K562 (cell line): ENCODE measurements at regions not wholly inside any gene's neighbourhood (a gene's known extent, or its start where the extent isn't known, plus 50 kb on each side); places are given as distances from the start of the nearest gene placed in this dataset.

Experiments used
- ATAC-seq: fragments of 200-7000 bp; cut with Tn5 transposase; 3 replicates; pipeline ENCODE4 v1.9.1; 2020; ENCODE audit warnings: moderate library complexity
- BruUV-seq: library from RNA; stranded (reverse); fragments of 400-500 nt; replicated peaks from 2 replicates; lab custom pipeline; 2021; lab: Mats Ljungman, UMichigan
- CTCF ChIA-PET: fragments of 300-600 bp; formaldehyde crosslinking; extraction: SDS; loops from one replicate; lab custom pipeline; 2021; ENCODE audit warnings: low intra/inter-chr PET ratio; lab: Yijun Ruan, JAX
- POLR2A ChIA-PET: fragments of 300-600, 350-650 bp; sonication (Branson Sonifier 250); formaldehyde crosslinking; extraction: SDS; loops from one replicate; lab custom pipeline; 2021; ENCODE audit warnings: antibody characterized with exemption, inconsistent platforms; lab: Yijun Ruan, JAX
- DNase-seq, 4 experiments: peaks; one replicate each; pipeline versions ENCODE4 v3.0.0 to v3.0.0-alpha.2; 2011 to 2018; ENCODE audit warnings: low spot score in 3 of 4, mixed read lengths in 3 of 4; ENCODE audit errors: extremely low read depth in 1 of 4
- FAIRE-seq: peaks from 2 replicates; lab custom pipeline; 2011; peaks lifted over from hg19 to GRCh38; lab: Jason Lieb, UNC
- H2AFZ ChIP-seq: 2 replicates; pipeline ENCODE4 v1.6.0; 2011; ENCODE audit warnings: low read depth, low read length, control low read depth, inconsistent platforms
- H3K27ac ChIP-seq: fragments of 200-600 bp; 3 replicates; pipeline ENCODE4 v1.8.0; 2011; ENCODE audit warnings: low read depth, mild to moderate bottlenecking, control low read depth, inconsistent platforms, low read length, moderate library complexity, mixed read lengths; ENCODE audit errors: extremely low read depth
- H3K27me3 ChIP-seq, 2 experiments: fragments of 300-600 bp in 1 of 2; 2 replicates in 1 of 2; 3 replicates in 1 of 2; pipeline versions ENCODE4 v1.6.0 to v1.8.0; 2011; ENCODE audit warnings: inconsistent platforms in 2 of 2, low read length in 2 of 2, mild to moderate bottlenecking in 1 of 2, mixed read lengths in 1 of 2, moderate library complexity in 1 of 2; ENCODE audit not compliant: control insufficient read depth in 2 of 2, insufficient read depth in 2 of 2
- H3K36me3 ChIP-seq: fragments of 300-600 bp; 3 replicates; pipeline ENCODE4 v1.8.0; 2011; ENCODE audit warnings: mild to moderate bottlenecking, low read length, inconsistent platforms; ENCODE audit not compliant: control insufficient read depth, insufficient read depth
- H3K4me1 ChIP-seq, 2 experiments: fragments of 200-600 bp in 1 of 2; replicated peaks in 1 of 2; 2 replicates in 1 of 2; 3 replicates in 1 of 2; pipeline versions ENCODE4 v1.5.1 to v1.8.0; 2011; ENCODE audit warnings: inconsistent platforms in 2 of 2, low read length in 2 of 2, mild to moderate bottlenecking in 1 of 2, mixed read lengths in 1 of 2, moderate library complexity in 1 of 2; ENCODE audit not compliant: control insufficient read depth in 2 of 2, insufficient read depth in 2 of 2
- H3K4me2 ChIP-seq: 2 replicates; pipeline ENCODE4 v1.6.1; 2011; ENCODE audit warnings: low read length, control low read depth, inconsistent platforms, mixed read lengths; ENCODE audit not compliant: insufficient read depth
- H3K4me3 ChIP-seq: fragments of 200-600 bp; sonication (generic), shearing (Covaris generic); 2 replicates; pipeline ENCODE4 v1.5.1; 2016; ENCODE audit warnings: control low read depth, inconsistent platforms
- H3K79me2 ChIP-seq: fragments of 200-600 bp; 3 replicates; pipeline ENCODE4 v1.8.0; 2011; ENCODE audit warnings: low read length, inconsistent platforms; ENCODE audit not compliant: control insufficient read depth, insufficient read depth
- H3K9ac ChIP-seq, 2 experiments: 2 replicates each; pipeline versions ENCODE4 v1.6.0 to v1.6.1; 2011; ENCODE audit warnings: low read depth in 2 of 2, low read length in 2 of 2, control low read depth in 1 of 2, inconsistent platforms in 1 of 2, mild to moderate bottlenecking in 1 of 2, mixed read lengths in 1 of 2; ENCODE audit not compliant: insufficient read depth in 1 of 2
- H3K9me1 ChIP-seq: one replicate; pipeline ENCODE4 v1.6.0; 2011; ENCODE audit warnings: inconsistent platforms, mild to moderate bottlenecking, low read length, moderate library complexity; ENCODE audit not compliant: control insufficient read depth, insufficient read depth
- H3K9me3 ChIP-seq: replicated peaks from 2 replicates; pipeline ENCODE4 v1.5.1; 2011; ENCODE audit warnings: low read depth, low read length, inconsistent platforms; ENCODE audit not compliant: control insufficient read depth, insufficient read depth
- H4K20me1 ChIP-seq: replicated peaks from 2 replicates; pipeline ENCODE4 v1.6.1; 2011; ENCODE audit warnings: low read length, inconsistent platforms, mixed read lengths; ENCODE audit not compliant: control insufficient read depth, insufficient read depth
- CREB3 ChIP-seq: fragments of 450-650 bp; conservative IDR thresholded peaks from 2 replicates; pipeline ENCODE4 v1.6.1; 2016; ENCODE audit warnings: missing genetic modification characterization, low read depth, mild to moderate bottlenecking, missing compliant biosample characterization, moderate library complexity
- E2F8 ChIP-seq: fragments of 450-650 bp; IDR thresholded peaks from 2 replicates; pipeline ENCODE4 v1.7.1; 2018; ENCODE audit warnings: mild to moderate bottlenecking, low read depth; ENCODE audit not compliant: partially characterized antibody
- ELF1 ChIP-seq: fragments of 200-800 bp; sonication (Bioruptor generic); IDR thresholded peaks from 2 replicates; pipeline ENCODE4 v1.6.1; 2016; ENCODE audit warnings: missing genetic modification characterization, missing compliant biosample characterization
- FOXA1 ChIP-seq: fragments of 450-650 bp; IDR thresholded peaks from 2 replicates; pipeline ENCODE4 v1.6.1; 2016; ENCODE audit warnings: mild to moderate bottlenecking, borderline replicate concordance
- FOXK2 ChIP-seq, 2 experiments: fragments of 450-650 bp; IDR thresholded peaks in 1 of 2; conservative IDR thresholded peaks in 1 of 2; 2 replicates each; pipeline ENCODE4 v1.6.1; 2016; ENCODE audit warnings: low read depth in 2 of 2, mild to moderate bottlenecking in 1 of 2
- HNRNPK ChIP-seq: fragments of 200-400 bp; formaldehyde crosslinking; IDR thresholded peaks from one replicate; pipeline ENCODE4 v1.6.1; 2018; ENCODE audit warnings: mild to moderate bottlenecking, low read depth, low read length; ENCODE audit not compliant: poor library complexity, severe bottlenecking
- LARP7 ChIP-seq: fragments of 450-650 bp; IDR thresholded peaks from 2 replicates; pipeline ENCODE4 v1.6.1; 2016
- MECOM ChIP-seq: fragments of 250-450 bp; sonication (Bioruptor Pico); IDR thresholded peaks from 2 replicates; pipeline ENCODE4 v1.8.0; 2022; ENCODE audit warnings: inconsistent platforms
- MEIS2 ChIP-seq: fragments of 450-650 bp; IDR thresholded peaks from 2 replicates; pipeline ENCODE4 v1.6.1; 2014; ENCODE audit warnings: mild to moderate bottlenecking; ENCODE audit not compliant: partially characterized antibody
- POU5F1 ChIP-seq: fragments of 150-350 bp; IDR thresholded peaks from 2 replicates; pipeline ENCODE4 v1.6.1; 2014; ENCODE audit warnings: borderline replicate concordance, low read length, low read depth, mild to moderate bottlenecking; ENCODE audit not compliant: partially characterized antibody
- ZNF644 ChIP-seq: fragments of 200-800 bp; sonication (Bioruptor generic); IDR thresholded peaks from 2 replicates; pipeline ENCODE4 v1.6.1; 2016; ENCODE audit warnings: low read depth, missing genetic modification characterization, missing compliant biosample characterization
- WGBS: fragments of 100-300 bp; shearing (Covaris generic); methylation state at CpG from one replicate; pipeline ENCODE4 v1.1.6; 2016; ENCODE audit warnings: low coverage, mixed read lengths; ENCODE audit not compliant: insufficient coverage; ENCODE audit errors: missing lambda C conversion rate; 5-methylcytosine and 5-hydroxymethylcytosine counted together
- in situ Hi-C: fragments of 300-500 bp; cut with MboI; formaldehyde crosslinking; loops from 4 replicates; pipeline ENCODE4 v1.15.0; 2018; ENCODE audit warnings: inconsistent platforms, mixed read lengths
- intact Hi-C: fragments of 100-400 bp; cut with micrococcal nuclease; formaldehyde crosslinking; loops from 2 replicates; pipeline ENCODE4 v1.14.2; 2022
- TF ChIP-seq, protein P1 (sequence below): fragments of 250-450 bp; sonication (Bioruptor Pico); IDR thresholded peaks from 2 replicates; pipeline ENCODE4 v1.5.0; 2021; ENCODE audit warnings: mild to moderate bottlenecking, borderline replicate concordance
- TF ChIP-seq, protein P2 (sequence below): sonication (generic); formaldehyde crosslinking; IDR thresholded peaks from 2 replicates; pipeline ENCODE4 v1.8.0; 2022; ENCODE audit warnings: mild to moderate bottlenecking, missing genetic modification reagents
- TF ChIP-seq, protein P3 (sequence below): fragments of 450-650 bp; formaldehyde crosslinking; IDR thresholded peaks from 2 replicates; pipeline ENCODE4 v1.4.0; 2022; ENCODE audit warnings: missing genetic modification characterization

- ChIA-PET POLR2A (interaction anchor here (0.8 to 17.2 kb wide), 7 partner anchors 9 to 357 kb away, joined by 3 to 186 read pairs (median 3); partner anchors contain the start of gene MYLIP), CTCF (no interaction called here)
- H3K9me1 ChIP-seq, result no peaks in the 10 kb centered on the region
- DNase-seq (no peak), ATAC-seq (no peak), FAIRE-seq (no peak)
- H3K4me2 ChIP-seq, result no peak overlapping the region
- peaks cover 44 to 66% of the 10 kb centered on the region in 2 experiments for H3K4me1 ChIP-seq
- no peaks in the 10 kb centered on the region for H3K27me3 ChIP-seq
- H3K27ac ChIP-seq, result peak overlapping the region; percentile 89; the same call in 1 of the 3 replicates
- BruUV-seq, result no TSS peak
- in situ Hi-C loops (no loop called here), intact Hi-C loops (loop anchor here (5.0 kb wide), 1 partner anchor 217 kb away; no protein-coding TSS in a partner anchor)
- peak overlapping the region; percentile 64; the same call in 1 of the 2 replicates for H2AFZ ChIP-seq
- H3K36me3 ChIP-seq, result no peaks in the 10 kb centered on the region
- no peaks in the 10 kb centered on the region for H4K20me1 ChIP-seq
- H3K4me3 ChIP-seq, result no peak overlapping the region
- WGBS, result 75% methylated on average over 5 of the region's 5 CpGs
- no peaks in the 10 kb centered on the region for H3K9me3 ChIP-seq
- H3K79me2 ChIP-seq, result no peaks in the 10 kb centered on the region
- peak overlapping the region in 1 of 2 experiments; percentile 52; a peak in 1 of 4 replicates for H3K9ac ChIP-seq
- TF ChIP-seq LARP7, result peak; percentile 83; the same call in 1 of the 2 replicates
- TF ChIP-seq E2F8, result no peak
- TF ChIP-seq FOXK2 (conservative IDR thresholded peaks at IDR 0.05 in 1 of 2, IDR thresholded peaks at IDR 0.05 in 1 of 2; ENCODE audit: low read depth in 2 of 2), result no peak
- TF ChIP-seq ELF1 (tag), result no peak
- no peak for TF ChIP-seq ZNF644 (tag)
- TF ChIP-seq MEIS2, result no peak
- TF ChIP-seq, protein P1, sequence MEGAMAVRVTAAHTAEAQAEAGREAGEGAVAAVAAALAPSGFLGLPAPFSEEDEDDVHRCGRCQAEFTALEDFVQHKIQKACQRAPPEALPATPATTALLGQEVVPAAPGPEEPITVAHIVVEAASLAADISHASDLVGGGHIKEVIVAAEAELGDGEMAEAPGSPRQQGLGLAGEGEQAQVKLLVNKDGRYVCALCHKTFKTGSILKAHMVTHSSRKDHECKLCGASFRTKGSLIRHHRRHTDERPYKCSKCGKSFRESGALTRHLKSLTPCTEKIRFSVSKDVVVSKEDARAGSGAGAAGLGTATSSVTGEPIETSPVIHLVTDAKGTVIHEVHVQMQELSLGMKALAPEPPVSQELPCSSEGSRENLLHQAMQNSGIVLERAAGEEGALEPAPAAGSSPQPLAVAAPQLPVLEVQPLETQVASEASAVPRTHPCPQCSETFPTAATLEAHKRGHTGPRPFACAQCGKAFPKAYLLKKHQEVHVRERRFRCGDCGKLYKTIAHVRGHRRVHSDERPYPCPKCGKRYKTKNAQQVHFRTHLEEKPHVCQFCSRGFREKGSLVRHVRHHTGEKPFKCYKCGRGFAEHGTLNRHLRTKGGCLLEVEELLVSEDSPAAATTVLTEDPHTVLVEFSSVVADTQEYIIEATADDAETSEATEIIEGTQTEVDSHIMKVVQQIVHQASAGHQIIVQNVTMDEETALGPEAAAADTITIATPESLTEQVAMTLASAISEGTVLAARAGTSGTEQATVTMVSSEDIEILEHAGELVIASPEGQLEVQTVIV (CRISPR knock-in tag), result 0 out of 2 replicates have a peak, but pooled peaks have one; percentile 19
- TF ChIP-seq POU5F1, result no peak
- no peak for TF ChIP-seq MECOM (CRISPR knock-in tag)
- TF ChIP-seq, protein P2, sequence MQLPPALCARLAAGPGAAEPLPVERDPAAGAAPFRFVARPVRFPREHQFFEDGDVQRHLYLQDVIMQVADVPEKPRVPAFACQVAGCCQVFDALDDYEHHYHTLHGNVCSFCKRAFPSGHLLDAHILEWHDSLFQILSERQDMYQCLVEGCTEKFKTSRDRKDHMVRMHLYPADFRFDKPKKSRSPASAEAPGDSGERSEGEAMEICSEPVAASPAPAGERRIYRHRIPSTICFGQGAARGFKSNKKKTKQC (CRISPR knock-in tag), result no peak
- TF ChIP-seq, protein P3, sequence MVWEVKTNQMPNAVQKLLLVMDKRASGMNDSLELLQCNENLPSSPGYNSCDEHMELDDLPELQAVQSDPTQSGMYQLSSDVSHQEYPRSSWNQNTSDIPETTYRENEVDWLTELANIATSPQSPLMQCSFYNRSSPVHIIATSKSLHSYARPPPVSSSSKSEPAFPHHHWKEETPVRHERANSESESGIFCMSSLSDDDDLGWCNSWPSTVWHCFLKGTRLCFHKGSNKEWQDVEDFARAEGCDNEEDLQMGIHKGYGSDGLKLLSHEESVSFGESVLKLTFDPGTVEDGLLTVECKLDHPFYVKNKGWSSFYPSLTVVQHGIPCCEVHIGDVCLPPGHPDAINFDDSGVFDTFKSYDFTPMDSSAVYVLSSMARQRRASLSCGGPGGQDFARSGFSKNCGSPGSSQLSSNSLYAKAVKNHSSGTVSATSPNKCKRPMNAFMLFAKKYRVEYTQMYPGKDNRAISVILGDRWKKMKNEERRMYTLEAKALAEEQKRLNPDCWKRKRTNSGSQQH, result peak; percentile 36; the same call in 1 of the 2 replicates
- no peak for TF ChIP-seq FOXA1
- TF ChIP-seq HNRNPK, result no peak
- no peak for TF ChIP-seq CREB3 (tag)
Measured at GRCh38 chr6:15908871-15909270, 220.0 kb upstream of the MYLIP start.
